Right lobe of liver (tissue), 4 donors: ENCODE measurements at regions not wholly inside any gene's neighbourhood (a gene's known extent, or its start where the extent isn't known, plus 50 kb on each side); places are given as distances from the start of the nearest gene placed in this dataset.

ENCODE experiments used
- CTCF ChIP-seq, 4 donors: fragments of 200-600 bp in 3 of 4; fragments of 450-650 bp in 1 of 4; IDR thresholded peaks; one replicate each; pipeline versions ENCODE4 v1.5.1 to v1.8.0; 2016 to 2022; ENCODE audit warnings: antibody characterized with exemption in 4 of 4, mild to moderate bottlenecking in 2 of 4
- POLR2A ChIP-seq: fragments of 450-650 bp; IDR thresholded peaks from one replicate; pipeline ENCODE4 v1.6.1; 2017; ENCODE audit warnings: antibody characterized with exemption, mild to moderate bottlenecking
- donor health status: DM: no; HTN: no; CAD: no.
- donor health status: DM: no; HTN: no; CAD: no.
- donor health status: DM: no; HTN: yes; CAD: no.

- TF ChIP-seq CTCF (IDR thresholded peaks at IDR 0.05) = no peak
- TF ChIP-seq POLR2A = no peak
Measured at GRCh38 chr3:110327870-110328269, 743.7 kb upstream of the NECTIN3 start.
